HepG2 (cell line): ENCODE measurements at regions not wholly inside any gene's neighbourhood (a gene's known extent, or its start where the extent isn't known, plus 50 kb on each side); places are given as distances from the start of the nearest gene placed in this dataset.

Source experiments
- ATAC-seq: fragments of 200-7000 bp; cut with Tn5 transposase; 3 replicates; pipeline ENCODE4 v1.9.1; 2020; ENCODE audit warnings: mild to moderate bottlenecking, moderate library complexity
- BruUV-seq: library from RNA; stranded (reverse); fragments of 400-500 nt; replicated peaks from 2 replicates; lab custom pipeline; 2021; lab: Mats Ljungman, UMichigan
- CTCF ChIA-PET: fragments of 300-600 bp; formaldehyde crosslinking; extraction: SDS; loops from one replicate; lab custom pipeline; 2021; ENCODE audit warnings: low total read pairs, inconsistent platforms, low intra/inter-chr PET ratio; lab: Yijun Ruan, JAX
- POLR2A ChIA-PET: fragments of 350-600 bp; sonication (Branson Sonifier 250); formaldehyde crosslinking; loops from one replicate; lab custom pipeline; 2020; ENCODE audit warnings: antibody characterized with exemption, inconsistent platforms; lab: Yijun Ruan, JAX
- DNase-seq: peaks from one replicate; pipeline ENCODE4 v3.0.0-alpha.2; 2015; ENCODE audit warnings: low spot score
- FAIRE-seq: peaks from 3 replicates; lab custom pipeline; 2011; peaks lifted over from hg19 to GRCh38; lab: Jason Lieb, UNC
- H2AFZ ChIP-seq: one replicate; pipeline ENCODE4 v1.6.1; 2011; ENCODE audit warnings: low read length, inconsistent platforms
- H3K27ac ChIP-seq: fragments of 300-600 bp; 3 replicates; pipeline ENCODE4 v1.8.0; 2011; ENCODE audit warnings: mixed run types, mild to moderate bottlenecking, mixed read lengths, low read length, inconsistent platforms; ENCODE audit not compliant: insufficient read depth; ENCODE audit errors: extremely low read length
- H3K27me3 ChIP-seq, 2 experiments: fragments of 200-600 bp in 1 of 2; 2 replicates in 1 of 2; 3 replicates in 1 of 2; pipeline versions ENCODE4 v1.6.0 to v1.8.0; 2011; ENCODE audit warnings: low read length in 2 of 2, mild to moderate bottlenecking in 2 of 2, moderate library complexity in 2 of 2, inconsistent platforms in 1 of 2; ENCODE audit not compliant: insufficient read depth in 2 of 2, control insufficient read depth in 1 of 2
- H3K36me3 ChIP-seq, 2 experiments: fragments of 200-600 bp in 1 of 2; replicated peaks in 1 of 2; 2 replicates in 1 of 2; 3 replicates in 1 of 2; pipeline versions ENCODE4 v1.5.1 to v1.8.0; 2011; ENCODE audit warnings: low read length in 2 of 2, inconsistent platforms in 1 of 2; ENCODE audit not compliant: insufficient read depth in 2 of 2, control insufficient read depth in 1 of 2
- H3K4me1 ChIP-seq: 2 replicates; pipeline ENCODE4 v1.5.1; 2012; ENCODE audit warnings: low read length, inconsistent platforms; ENCODE audit not compliant: insufficient read depth
- H3K4me2 ChIP-seq: 2 replicates; pipeline ENCODE4 v1.6.0; 2011; ENCODE audit warnings: low read depth, low read length, inconsistent platforms
- H3K4me3 ChIP-seq, 3 experiments: fragments of 200-600 bp in 1 of 3; sonication (generic), shearing (Covaris generic) in 1 of 3; replicated peaks in 1 of 3; 2 replicates each; pipeline ENCODE4 v1.5.1; 2011 to 2016; ENCODE audit warnings: low read length in 3 of 3, inconsistent platforms in 2 of 3, low read depth in 2 of 3, mild to moderate bottlenecking in 2 of 3, control low read depth in 1 of 3, mixed read lengths in 1 of 3; ENCODE audit not compliant: insufficient read depth in 1 of 3
- H3K79me2 ChIP-seq: one replicate; pipeline ENCODE4 v1.6.1; 2011; ENCODE audit warnings: low read length, inconsistent platforms; ENCODE audit not compliant: insufficient read depth
- H3K9ac ChIP-seq: 2 replicates; pipeline ENCODE4 v1.6.0; 2011; ENCODE audit warnings: mild to moderate bottlenecking, low read depth, low read length, inconsistent platforms; ENCODE audit not compliant: insufficient read depth
- H3K9me3 ChIP-seq: 2 replicates; pipeline ENCODE4 v1.5.1; 2012; ENCODE audit warnings: mild to moderate bottlenecking, low read length
- H4K20me1 ChIP-seq: 2 replicates; pipeline ENCODE4 v1.6.0; 2011; ENCODE audit warnings: inconsistent platforms, mild to moderate bottlenecking, low read length, moderate library complexity; ENCODE audit not compliant: insufficient read depth
- JARID2 ChIP-seq: sonication (generic); formaldehyde crosslinking; IDR thresholded peaks from 2 replicates; pipeline ENCODE4 v1.8.1; 2023; ENCODE audit warnings: missing genetic modification reagents, inconsistent platforms; ENCODE audit not compliant: insufficient replicate concordance
- KAT8 ChIP-seq: IDR thresholded peaks from 2 replicates; pipeline ENCODE4 v1.6.1; 2016; ENCODE audit warnings: missing genetic modification reagents, missing compliant biosample characterization
- KLF9 ChIP-seq: IDR thresholded peaks from 2 replicates; pipeline ENCODE4 v1.6.1; 2016; ENCODE audit warnings: low read depth
- MLLT10 ChIP-seq: sonication (generic); formaldehyde crosslinking; IDR thresholded peaks from 2 replicates; pipeline ENCODE4 v1.4.0; 2020; ENCODE audit warnings: missing genetic modification reagents
- WGBS: methylation state at CpG from one replicate; pipeline ENCODE4 v1.1.6; 2017; ENCODE audit warnings: low lambda C conversion rate; 5-methylcytosine and 5-hydroxymethylcytosine counted together
- in situ Hi-C: cut with HindIII; loops from 2 replicates; pipeline ENCODE4 v1.10.0; 2017; ENCODE audit warnings: low pct_unique_long_range_greater_than_20kb; ENCODE audit not compliant: extremely low pct_ligation_motif_present
- intact Hi-C: fragments of 100-400 bp; cut with micrococcal nuclease; formaldehyde crosslinking; loops from one replicate; pipeline ENCODE4 v1.10.0; 2022; ENCODE audit not compliant: unreplicated experiment
- TF ChIP-seq, protein P1 (sequence below): sonication (generic); formaldehyde crosslinking; IDR thresholded peaks from 2 replicates; pipeline ENCODE4 v1.4.0; 2020; ENCODE audit warnings: mild to moderate bottlenecking, missing genetic modification reagents
- TF ChIP-seq, protein P2 (sequence below): sonication (generic); formaldehyde crosslinking; IDR thresholded peaks from 2 replicates; pipeline ENCODE4 v1.5.0; 2020; ENCODE audit warnings: mild to moderate bottlenecking, missing genetic modification reagents

DNA sequence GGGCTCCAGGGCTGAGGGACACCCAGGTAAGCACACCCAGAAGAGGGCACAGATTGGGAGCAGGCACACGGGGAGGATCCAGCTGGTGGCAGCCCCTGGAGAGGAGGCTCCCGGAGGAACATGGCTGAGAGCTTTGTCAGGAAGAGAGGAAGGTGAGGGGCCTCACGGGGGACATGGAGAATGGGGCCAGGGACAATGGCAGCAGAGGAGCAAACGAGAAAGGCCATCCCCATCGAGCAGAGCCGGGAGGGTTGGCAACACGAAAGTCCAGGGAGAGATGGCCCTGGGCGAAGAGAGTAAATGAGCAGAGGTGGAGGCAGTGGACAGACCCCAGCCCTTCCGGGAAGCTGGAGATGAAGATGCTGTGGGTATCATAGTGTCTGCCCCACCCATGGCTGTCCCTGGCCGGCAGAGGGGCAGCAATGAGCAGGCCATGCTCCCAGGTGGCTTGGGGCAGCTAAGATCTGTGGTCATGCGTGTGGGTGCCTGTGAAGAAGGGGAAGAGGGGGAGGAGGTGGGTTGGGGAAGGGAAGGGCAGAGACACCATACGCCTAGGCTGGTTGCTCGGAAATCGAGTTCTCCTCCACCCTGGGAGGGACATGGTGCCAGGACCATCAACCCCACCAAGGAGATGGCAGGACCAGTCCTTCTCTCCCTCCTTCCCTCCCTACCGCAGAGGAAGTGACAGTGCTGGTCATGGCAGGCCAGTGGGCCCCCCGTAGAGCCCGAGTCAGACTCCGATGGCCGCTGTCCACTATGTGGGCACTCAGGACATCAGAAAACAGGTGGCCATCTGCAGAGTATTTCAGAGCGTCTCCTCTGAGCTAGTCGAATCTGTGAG, 191.7 kb downstream of the NDUFA10 start:
- no peak overlapping the region for H3K4me2 ChIP-seq
- H3K4me1 ChIP-seq = no peaks in the 10 kb centered on the region
- BruUV-seq = no TSS peak
- H2AFZ ChIP-seq = no peak overlapping the region
- intact Hi-C loops = no loop called here
- POLR2A ChIA-PET = no interaction called here
- DNase-seq (no peak), ATAC-seq (no peak)
- peaks cover 9 to 39% of the 10 kb centered on the region in 2 experiments for H3K27me3 ChIP-seq
- no peaks in the 10 kb centered on the region for H3K79me2 ChIP-seq
- TF ChIP-seq KAT8 (CRISPR knock-in tag) (no peak), KLF9 (no peak), JARID2 (CRISPR knock-in tag) (no peak), MLLT10 (CRISPR knock-in tag) (no peak)
- TF ChIP-seq, protein P1, sequence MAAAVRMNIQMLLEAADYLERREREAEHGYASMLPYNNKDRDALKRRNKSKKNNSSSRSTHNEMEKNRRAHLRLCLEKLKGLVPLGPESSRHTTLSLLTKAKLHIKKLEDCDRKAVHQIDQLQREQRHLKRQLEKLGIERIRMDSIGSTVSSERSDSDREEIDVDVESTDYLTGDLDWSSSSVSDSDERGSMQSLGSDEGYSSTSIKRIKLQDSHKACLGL (CRISPR knock-in tag) = no peak
- TF ChIP-seq, protein P2, sequence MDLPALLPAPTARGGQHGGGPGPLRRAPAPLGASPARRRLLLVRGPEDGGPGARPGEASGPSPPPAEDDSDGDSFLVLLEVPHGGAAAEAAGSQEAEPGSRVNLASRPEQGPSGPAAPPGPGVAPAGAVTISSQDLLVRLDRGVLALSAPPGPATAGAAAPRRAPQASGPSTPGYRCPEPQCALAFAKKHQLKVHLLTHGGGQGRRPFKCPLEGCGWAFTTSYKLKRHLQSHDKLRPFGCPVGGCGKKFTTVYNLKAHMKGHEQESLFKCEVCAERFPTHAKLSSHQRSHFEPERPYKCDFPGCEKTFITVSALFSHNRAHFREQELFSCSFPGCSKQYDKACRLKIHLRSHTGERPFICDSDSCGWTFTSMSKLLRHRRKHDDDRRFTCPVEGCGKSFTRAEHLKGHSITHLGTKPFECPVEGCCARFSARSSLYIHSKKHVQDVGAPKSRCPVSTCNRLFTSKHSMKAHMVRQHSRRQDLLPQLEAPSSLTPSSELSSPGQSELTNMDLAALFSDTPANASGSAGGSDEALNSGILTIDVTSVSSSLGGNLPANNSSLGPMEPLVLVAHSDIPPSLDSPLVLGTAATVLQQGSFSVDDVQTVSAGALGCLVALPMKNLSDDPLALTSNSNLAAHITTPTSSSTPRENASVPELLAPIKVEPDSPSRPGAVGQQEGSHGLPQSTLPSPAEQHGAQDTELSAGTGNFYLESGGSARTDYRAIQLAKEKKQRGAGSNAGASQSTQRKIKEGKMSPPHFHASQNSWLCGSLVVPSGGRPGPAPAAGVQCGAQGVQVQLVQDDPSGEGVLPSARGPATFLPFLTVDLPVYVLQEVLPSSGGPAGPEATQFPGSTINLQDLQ = no peak
- TF ChIP-seq, all 625 proteins: peak for 0
- Histone ChIP-seq H3K4me3 (no peak overlapping the region), H3K27ac (no peak overlapping the region), H4K20me1 (no peaks in the 10 kb centered on the region; the same call in 1 of the 2 replicates), H3K9me3 (no peaks in the 10 kb centered on the region), H3K36me3 (no peaks in the 10 kb centered on the region), H3K9ac (no peak overlapping the region)
- in situ Hi-C loops = no loop called here
- WGBS = 17% methylated on average over 16 of the region's 21 CpGs
- no peak for FAIRE-seq
- CTCF ChIA-PET = no interaction called here
